HG03442 (cell line): ENCODE measurements at regions not wholly inside any gene's neighbourhood (a gene's known extent, or its start where the extent isn't known, plus 50 kb on each side); places are given as distances from the start of the nearest gene placed in this dataset.

Experiments
- ATAC-seq: cut with Tn5 transposase; IDR thresholded peaks from one replicate; pipeline ENCODE4 v1.9.1; 2021; ENCODE audit warnings: mild to moderate bottlenecking, moderate library complexity; ENCODE audit not compliant: unreplicated experiment

DNA sequence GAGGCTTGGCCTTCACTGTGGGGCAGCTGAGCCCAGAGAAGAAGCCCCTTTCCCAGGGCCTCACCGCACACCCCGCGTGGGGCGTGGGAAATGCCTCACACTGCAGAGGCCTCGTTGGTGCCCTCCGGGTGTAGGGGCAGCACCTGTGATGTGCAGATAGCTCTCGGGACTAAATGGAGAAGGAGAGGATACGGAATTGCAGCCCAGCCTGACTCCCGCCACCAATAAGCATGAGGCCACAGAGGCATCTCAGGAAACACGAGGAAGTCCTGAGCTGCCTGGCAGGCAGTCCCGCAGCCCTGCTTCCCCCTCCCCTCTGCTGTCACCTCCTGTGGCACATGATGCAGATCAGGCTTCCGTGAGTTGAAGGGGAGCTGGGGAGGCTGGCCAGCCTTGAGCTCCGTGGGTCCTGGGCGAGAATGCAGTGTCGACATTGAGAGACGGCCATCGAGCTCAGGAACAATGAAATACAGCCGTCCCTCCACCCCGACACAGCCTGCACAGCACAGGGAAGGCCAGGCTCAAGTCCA lies 59.6 kb upstream of the PPP2R2D start:
- no peak for ATAC-seq

DNA sequence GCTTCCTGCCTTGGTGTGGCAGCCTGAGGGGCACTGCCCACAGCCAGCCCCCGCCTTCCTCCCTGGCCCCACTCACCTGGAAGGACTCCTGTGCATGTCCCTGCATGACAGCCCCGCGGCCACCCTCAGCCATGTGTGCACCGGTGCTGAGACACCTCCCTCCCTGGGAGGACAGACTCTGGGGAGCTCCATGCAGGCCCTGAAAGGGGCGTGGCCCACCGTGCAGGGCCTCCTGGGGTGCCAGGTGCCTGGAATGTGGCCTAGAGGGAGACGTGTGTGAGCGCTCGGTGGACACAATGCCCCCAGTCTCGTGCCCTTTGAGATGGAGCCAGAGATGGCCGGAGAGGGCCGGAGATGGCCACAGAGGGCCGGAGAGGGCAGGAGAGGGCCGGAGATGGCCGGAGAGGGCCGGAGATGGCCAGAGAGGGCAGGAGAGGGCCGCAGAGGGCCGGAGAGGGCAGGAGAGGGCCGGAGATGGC lies 59.1 kb upstream of the PPP2R2D start:
- no peak for ATAC-seq

DNA sequence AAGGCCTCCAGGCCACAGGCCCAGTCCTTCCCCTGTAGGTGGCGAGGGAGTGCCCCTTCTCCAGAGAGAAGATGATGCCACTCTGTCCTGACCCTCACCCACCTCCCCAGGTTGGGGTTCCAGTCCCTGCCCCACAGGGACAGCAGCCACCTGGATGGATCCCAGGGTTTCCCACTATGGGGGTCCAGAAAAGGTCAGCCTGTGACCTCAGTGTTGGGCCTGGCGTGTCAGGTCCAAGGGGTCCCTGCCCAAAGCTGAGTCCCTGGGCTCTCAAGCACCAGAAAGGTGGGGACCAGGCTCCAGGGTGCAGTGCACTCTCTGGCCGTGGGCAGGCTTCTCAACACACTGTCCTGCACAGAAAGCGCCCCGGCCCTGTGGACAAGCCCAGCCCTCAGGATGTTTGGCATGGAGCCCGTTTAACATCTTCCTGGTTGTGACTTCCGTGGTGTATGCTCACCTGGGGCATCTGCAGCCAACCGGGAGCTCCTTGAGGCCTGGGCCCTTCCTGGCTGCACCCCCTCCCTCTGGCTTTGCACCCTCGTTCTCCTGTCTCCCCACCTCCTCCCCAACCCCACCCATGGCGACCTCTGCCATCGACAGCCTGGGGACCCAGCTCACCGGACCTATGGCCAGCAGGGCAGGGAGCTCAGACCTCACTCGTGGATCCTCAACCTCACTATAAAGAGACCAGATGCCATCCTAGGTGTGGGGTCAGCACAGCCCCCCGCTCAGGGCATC lies 58.3 kb upstream of the PPP2R2D start:
- no peak for ATAC-seq

DNA sequence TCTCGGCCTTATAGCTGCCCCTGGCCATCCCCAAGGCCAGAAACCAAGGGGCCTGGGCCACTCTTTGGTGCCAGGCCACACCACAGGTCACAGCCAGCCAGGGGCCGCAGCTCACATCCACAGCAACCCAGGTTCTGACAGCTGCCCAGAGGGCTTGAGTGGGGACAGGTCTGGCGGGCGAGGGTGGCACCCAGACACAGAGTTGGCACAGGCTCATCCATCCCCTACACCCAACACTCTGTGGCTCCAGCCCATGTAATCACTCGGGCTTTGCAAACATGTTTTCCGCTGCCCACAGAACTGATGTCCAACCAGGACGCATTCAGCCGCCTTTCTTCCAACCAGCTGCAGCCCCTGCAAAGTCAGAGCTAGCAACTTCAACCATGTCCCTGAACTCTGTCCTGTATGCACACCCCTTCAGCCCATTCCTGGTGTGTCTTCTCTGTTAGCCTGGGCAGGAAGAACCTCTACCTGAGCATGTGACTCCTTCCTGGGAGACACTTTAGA lies 57.7 kb upstream of the PPP2R2D start:
- ATAC-seq, result no peak

DNA sequence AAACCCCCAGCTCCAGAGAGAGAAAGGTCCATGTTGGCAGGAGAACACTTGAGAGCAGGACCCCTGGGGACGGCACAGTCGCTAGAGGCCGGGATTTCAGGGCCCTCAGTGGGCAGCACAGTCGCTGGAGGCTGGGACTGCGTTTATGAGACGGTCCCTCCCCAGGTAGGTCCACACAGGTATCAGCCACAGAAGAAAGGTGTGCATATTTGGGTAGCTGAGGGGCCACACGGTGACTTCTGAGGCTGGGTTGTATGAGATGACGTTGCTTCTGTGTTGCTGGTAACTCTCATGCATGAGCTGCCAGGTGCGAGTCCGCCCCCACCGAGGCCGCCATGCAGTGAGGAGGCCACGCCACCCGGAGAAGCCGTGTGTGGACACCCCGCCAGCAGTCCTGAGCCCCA lies 56.9 kb upstream of the PPP2R2D start:
- ATAC-seq, result no peak

DNA sequence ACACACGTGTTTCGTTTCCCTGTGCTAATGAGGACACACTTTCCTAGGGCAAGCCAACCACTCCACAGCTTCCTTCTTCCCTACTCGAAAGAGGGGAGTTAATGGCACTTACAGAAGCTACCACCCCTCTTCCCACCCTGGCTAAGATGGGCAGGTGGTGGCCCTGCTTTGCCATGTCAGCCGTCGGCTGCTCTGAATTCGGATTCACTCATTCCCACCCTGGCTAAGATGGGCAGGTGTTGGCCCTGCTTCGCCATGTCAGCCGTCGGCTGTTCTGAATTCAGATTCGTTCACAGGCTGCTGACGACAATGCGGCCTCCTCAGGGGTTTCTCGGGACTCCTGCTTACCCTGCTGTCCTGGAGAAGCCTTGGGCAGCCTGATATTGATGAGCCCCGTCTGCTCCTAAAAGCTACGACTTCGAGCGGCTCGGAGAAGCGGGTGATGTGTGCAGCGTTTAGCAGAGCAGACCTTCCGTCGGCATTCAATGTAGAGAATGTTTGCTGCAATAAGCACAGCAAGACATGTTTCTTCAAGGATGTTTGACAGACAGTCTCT lies 56.2 kb upstream of the PPP2R2D start:
- no peak for ATAC-seq

DNA sequence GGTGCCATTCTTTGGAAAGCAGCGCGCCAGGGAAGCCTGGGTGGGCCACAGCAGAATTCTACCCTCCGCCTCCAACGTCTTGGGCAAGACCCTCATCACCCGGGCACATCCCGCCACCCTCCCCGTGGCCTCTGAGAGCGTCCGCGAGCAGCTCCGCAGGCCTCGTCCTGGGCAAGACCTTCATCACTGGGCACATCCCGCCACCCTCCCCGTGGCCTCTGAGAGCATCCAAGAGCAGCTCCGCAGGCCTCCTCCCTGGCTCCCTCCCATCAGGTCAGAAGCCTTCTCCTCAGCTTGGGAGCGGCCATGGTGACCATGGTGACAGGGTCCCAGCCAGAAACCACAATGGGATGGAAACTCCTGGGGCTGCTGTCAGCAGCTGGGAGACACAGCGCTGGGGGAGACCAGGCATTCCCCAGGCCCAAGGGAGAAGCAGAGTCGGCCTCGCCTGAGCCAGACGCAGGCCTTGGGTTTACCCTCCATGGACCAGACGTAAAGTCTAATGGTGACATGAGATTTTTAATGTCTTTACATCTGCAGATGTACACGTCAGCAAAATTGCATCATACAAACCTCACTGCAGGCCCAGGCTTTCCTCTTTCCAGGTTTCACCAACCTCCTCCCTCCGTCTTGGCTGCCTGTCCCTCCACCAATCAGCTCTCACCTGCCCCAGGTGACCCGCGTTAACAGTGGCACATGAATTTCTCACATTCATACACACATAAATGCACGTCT lies 55.1 kb upstream of the PPP2R2D start:
- ATAC-seq, result no peak

DNA sequence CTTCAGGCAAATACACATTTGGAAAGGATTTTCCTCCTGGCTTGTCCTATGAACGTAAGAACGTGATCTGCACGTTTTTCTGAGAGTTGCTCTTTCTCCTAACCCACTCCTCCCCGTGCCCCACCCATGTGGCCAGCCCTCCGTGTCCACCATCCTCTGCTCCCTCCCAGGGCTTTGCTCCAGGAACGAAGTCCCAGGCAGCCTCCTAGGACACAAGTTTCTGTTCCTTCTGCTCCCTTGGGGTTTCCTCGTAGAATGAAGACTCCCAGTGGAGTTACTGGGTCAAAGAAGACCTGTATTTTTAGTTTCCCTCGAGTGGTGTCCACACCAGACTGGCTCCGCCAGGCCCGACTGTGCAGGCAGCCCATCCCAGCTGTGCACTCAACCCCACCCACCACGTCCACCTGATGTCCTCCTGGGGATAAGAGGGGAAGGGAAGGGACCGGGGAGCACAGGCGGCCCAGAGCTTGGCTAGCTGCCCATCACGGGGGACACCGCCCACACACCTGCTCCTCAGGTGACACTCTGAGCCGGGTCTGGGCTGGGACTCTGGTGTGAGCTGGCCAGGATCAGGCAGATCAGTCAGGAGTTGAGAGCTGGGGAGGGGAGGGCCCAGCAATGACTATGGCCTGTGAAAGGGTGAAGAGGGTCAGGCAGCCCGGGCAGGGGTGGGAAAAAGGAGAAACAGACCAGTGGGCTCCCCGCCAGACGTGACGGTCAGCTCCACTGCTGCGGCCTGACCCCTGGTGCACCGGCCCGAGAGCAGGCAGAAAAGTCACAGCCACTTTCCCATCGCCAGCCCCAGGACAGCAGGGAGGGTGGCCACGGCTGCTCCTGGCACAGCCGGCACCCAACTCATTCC lies 54.3 kb upstream of the PPP2R2D start:
- ATAC-seq, result no peak

DNA sequence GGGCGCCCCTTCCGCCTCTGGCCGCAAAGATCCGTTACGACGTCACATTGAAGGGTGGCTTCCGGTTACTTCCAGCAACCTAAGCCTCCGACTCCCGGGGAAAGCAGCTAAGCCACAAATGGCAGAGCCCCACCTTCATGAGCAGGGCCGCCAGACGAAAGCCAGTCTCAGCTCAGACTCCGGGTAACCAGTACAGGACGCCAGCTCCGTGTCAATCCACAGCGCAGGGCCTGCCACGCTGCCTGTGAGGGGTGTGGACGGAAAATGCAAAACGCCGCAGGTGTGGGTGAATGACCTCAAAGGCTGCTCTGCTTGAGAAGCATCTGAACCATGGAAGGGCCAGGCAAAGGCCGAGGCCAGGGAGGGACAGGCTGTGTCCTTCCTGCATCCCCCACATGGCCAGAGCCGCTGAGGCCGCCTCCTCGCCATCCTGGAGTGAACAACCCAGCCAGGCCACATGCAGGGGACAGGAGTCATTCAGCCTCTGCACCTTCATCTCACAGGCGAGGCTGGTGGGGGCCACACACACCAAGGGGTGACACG lies 53.5 kb upstream of the PPP2R2D start:
- ATAC-seq, result no peak

DNA sequence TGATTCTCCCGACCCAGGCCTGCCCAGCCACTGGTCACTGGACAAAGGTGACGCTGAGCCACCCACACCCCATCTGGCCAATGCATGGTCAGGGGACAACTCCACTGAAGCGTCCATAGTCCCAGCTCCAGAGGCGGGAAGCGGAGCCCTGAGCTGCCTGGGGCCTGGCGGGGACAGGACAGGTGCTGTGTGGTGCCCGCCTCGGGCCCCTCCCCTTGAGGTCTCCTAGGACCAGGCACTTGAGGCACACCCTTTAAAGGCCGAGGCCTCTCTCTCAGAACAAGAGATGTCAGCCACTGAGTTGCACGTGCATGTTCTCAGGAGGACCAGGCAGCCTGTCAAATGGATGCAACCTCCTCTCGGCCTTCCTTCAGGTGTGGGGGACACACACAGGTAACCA lies 52.5 kb upstream of the PPP2R2D start:
- no peak for ATAC-seq

DNA sequence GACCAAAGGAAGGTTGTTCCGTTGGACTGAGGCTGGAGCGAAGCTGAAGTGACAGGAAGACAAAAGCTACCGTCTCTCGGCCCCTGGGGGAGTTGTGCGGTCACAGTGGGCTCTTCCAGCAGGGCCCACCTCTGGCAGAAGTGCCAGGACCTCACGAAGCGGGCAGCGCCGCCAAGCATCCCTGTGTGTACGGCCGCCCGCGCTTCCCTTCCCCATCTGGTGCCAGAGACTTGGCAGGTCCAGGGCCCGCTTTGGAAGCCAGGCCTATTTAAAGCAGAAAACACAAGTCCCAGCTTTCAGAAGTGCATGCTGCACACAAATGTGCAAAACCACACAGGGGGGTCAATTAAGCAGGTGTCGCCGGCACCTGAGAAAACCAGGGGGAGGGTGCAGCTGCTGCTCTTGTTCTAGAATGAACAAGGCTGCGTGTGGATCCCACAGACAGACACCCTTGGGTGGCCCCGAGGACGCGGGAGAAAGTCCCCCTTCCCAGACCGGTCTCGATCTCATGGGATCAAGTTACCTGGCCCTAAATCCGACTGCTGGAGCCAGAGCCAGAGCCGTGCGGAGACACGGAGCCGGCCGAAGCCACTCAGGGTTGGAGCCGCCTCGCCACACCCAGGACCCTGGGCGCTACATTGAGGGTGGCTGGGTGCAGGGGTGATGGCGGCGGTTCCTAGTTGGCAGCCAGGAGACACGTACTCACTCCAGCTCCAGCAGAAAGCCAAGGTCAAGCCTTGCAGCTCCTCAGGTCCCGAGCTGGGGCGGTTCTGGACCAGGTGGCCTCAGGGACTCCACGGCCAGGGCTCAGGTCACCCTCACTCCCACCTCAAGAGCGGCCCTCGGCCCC lies 51.8 kb upstream of the PPP2R2D start:
- ATAC-seq, result no peak

DNA sequence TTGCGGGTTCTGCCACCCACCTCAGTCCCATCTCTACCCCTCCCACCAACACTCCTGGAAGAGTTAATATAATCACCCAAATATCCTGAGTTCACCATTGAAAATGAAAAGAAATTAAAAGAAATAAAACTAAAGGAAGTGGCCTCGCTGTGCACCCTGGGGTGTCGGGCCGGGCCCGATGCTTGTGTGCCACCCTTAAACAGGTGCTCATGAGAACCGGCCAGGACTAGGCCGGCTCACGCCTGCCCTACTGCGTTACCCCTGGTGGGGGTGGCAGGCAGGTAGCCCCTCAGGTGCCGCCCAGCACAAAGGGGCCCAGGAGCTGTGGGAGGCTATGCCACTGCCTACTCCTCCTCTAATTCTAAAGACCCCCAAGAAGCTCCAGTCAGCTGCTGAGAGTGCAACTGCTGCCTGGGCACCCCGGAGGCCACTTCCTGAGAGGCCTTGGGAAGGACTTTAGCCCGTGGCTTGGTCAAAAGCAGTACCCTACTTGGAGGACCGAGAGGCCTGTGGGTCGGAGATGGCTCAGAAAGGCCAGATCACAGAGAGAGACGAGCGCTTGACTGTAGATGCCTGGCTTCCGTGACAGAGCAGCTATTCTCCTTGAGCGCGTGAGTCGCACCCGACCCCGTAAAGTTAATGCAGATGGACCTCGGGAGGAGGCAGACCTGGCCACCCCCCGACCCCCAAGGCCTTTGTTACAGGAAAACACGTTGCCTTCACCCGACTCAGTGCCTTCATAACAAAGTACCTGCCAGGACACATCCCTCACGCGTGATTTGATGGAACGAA lies 51.0 kb upstream of the PPP2R2D start:
- ATAC-seq, result no peak

DNA sequence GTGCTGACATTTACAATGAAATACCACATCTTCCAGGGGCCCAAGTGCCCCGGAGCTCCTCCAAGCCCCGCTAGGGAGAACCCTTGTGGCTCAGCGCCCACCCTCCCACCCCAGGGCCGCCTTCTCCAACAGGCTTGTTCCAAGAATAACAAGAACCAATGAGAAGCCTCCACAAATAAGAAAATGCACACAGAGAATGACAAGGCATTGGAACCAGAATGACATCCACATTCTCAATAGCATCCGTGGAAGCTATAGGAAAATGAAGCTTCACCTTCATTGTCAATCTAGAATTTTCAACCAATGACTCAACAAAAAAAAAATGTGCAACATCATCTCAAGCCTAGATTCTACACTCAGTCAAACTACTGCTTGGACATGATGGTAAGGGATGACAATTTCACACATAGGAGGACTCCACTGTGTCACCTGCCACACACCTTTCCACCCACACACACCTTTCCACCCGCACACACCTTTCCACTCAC lies 50.4 kb upstream of the PPP2R2D start:
- no peak for ATAC-seq
